Epithelial cell of esophagus (primary cell): ENCODE measurements at regions not wholly inside any gene's neighbourhood (a gene's known extent, or its start where the extent isn't known, plus 50 kb on each side); places are given as distances from the start of the nearest gene placed in this dataset.

Source experiments
- DNase-seq: peaks from one replicate; pipeline ENCODE4 v3.0.0; 2010; ENCODE audit warnings: low read depth
- H3K4me3 ChIP-seq: 2 replicates; pipeline ENCODE4 v1.5.1; 2011; ENCODE audit warnings: mild to moderate bottlenecking, low read length, control low read depth
- TF ChIP-seq, protein P1 (sequence below): IDR thresholded peaks from 2 replicates; pipeline ENCODE4 v1.5.1; 2011; ENCODE audit warnings: low read depth, mild to moderate bottlenecking, low read length, control low read depth, inconsistent platforms; ENCODE audit not compliant: insufficient read depth; ENCODE audit errors: missing control alignments

DNA sequence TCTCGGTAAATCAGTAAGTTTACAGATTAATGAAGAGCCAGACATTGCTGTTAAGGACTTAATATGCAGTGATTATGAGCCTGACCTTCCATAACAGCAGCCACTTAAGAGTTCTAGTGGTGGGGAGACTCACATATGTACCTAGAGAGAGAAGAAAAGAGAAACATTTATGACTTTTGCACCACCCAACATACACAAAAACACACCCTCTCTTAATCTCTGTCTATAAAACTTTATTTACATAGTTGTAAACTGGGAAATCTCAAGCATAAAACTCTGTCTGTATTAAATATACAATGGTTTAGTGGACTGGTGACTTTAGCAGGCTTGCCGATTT is 347.4 kb upstream of the ADGRL2 start:
- TF ChIP-seq, protein P1, sequence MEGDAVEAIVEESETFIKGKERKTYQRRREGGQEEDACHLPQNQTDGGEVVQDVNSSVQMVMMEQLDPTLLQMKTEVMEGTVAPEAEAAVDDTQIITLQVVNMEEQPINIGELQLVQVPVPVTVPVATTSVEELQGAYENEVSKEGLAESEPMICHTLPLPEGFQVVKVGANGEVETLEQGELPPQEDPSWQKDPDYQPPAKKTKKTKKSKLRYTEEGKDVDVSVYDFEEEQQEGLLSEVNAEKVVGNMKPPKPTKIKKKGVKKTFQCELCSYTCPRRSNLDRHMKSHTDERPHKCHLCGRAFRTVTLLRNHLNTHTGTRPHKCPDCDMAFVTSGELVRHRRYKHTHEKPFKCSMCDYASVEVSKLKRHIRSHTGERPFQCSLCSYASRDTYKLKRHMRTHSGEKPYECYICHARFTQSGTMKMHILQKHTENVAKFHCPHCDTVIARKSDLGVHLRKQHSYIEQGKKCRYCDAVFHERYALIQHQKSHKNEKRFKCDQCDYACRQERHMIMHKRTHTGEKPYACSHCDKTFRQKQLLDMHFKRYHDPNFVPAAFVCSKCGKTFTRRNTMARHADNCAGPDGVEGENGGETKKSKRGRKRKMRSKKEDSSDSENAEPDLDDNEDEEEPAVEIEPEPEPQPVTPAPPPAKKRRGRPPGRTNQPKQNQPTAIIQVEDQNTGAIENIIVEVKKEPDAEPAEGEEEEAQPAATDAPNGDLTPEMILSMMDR: no peak
- H3K4me3 ChIP-seq: no peak overlapping the region
- DNase-seq: no peak

DNA sequence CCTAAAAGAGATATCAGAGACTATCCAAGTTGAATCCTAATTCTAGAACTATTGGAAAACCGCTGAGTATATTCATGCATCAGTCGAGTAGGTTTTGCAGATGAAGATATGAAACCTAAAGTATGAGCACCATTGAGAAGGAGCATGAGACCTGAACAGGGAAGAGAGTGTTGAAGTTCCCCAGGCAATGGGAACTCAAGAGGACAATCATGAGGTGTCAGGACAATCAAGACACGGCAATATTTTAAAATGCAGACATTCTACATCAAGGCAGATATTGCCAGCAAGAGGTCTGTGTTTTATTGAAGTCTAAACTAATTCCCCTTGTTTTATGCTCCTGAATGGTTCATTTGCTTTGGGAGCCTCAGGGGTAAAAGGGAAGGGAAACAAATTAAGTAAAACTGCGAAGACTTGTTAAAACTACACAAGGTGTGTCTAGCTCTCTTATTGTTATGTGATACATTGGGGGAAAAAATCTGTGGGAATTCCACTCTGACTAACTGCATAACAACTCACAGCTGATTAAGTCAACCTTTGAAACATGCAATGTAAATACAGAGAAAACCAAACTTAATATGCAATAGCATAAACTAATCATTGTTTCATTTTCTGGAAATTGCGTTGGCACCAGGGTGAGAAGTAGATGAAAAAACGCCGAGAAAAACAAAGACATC is 347.9 kb upstream of the ADGRL2 start:
- DNase-seq: peak; percentile 85
- TF ChIP-seq, protein P1: no peak
- no peak overlapping the region for H3K4me3 ChIP-seq

DNA sequence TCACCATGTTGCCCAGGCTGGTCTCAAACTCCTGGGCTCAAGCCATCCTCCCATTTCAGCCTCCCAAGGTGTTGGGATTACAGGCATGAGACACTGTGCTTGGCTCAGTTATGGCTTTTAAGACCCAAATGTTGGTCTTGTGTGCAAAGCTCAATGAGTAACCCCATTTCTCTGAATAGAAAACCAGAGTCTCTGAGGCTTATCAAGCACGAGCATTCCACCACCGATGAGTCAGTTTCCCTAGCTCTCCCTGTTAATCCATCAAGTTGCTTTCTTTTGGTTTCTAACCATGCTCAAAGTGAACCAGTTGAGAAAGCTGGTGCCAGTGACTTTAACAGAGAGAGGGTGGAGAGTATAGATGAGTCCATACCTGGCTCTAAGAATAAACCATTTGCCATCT is 350.9 kb upstream of the ADGRL2 start:
- TF ChIP-seq, protein P1: no peak
- H3K4me3 ChIP-seq: no peak overlapping the region
- peak; percentile 49 for DNase-seq

DNA sequence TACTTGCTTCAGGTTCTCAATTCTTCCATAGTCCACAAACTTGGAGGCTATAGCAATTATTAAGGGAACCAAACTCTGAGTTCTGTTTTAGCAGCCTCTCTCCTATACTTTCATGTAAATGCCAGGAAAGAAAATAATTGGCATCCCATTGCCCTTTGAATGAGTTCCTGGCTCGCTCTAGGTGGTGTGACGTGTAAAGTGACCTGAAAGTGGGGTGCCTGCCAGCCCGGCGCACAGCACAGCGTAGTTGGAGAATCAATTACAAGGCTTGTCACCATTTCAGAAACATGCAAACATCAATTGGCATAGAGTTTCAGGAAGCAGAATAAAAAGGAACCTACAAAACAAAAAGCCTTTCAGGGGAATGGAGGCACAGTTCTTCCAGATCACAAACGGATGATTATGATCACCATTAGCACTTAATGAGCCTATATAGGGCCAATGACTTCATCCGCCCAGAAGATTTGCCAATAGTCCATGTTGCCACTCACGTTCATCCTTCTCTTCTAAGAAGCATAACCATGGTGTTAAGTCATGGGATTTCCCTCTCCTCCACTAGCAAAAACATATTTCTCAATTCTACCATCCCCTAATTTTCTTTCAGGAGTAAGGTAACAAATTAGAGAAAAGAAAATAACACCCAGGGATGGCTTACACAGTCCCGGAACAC is 354.6 kb upstream of the ADGRL2 start:
- no peak overlapping the region for H3K4me3 ChIP-seq
- DNase-seq: peak; percentile 38
- TF ChIP-seq, protein P1: no peak

DNA sequence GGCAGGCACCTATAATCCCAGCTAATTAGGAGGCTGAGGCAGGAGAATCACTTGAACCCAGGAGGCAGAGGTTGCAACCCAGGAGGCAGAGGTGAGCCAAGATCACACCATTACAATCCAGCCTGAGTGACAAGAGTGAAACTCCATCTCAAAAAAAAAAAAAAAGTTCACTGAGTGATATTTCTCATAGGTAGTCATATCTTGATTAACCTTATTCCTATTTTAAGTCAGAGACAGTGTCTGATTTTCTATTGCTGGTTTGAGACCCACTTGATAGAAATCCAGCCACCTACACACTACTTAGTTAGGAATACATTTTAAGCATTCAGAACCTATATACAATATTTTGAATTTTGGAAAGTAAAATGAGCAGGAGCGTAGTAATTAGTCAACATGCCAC is 357.4 kb upstream of the ADGRL2 start:
- no peak for DNase-seq
- H3K4me3 ChIP-seq: no peak overlapping the region
- TF ChIP-seq, protein P1: no peak

DNA sequence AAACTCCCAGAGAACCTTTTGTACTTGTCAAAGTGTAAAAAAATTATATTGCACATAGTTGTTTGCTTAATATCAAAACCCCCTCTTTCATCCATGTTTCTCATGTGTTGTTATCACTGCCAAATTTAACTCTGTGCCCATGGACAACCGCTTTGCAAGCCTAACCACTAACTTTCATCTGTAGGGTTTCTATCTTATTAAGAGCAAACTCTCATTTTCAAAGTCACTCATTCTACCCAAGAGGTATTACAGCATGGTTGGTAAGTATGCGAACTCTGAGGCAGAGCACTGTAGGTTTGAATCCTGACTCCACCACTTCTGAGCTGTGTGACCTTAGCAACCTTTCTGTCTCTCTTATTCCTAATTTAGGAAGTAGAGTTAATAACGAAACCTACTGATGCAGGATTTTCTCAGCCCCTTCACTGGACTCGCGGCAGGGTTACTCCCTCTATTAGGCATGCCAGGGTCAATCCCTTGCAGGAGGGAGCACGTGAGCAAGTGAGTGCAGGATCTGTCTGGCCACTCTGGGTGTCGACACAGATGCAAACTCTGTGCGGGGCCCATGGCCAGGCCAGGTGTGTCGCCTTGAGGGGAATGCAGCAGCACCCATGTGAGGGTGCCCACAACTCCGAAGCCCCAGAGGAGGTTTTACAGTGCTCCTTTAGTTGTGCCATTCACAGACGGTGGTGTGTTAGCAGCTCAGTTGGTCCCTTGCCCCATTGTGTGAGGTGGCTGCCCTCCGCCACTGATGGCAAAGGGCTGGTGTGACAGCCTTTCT is 361.5 kb upstream of the ADGRL2 start:
- no peak for DNase-seq
- H3K4me3 ChIP-seq: no peak overlapping the region
- TF ChIP-seq, protein P1: no peak
